PC-9 (cell line): ENCODE measurements at regions not wholly inside any gene's neighbourhood (a gene's known extent, or its start where the extent isn't known, plus 50 kb on each side); places are given as distances from the start of the nearest gene placed in this dataset.

Experiments used
- CTCF ChIP-seq: fragments of 200-600 bp; sonication (generic); conservative IDR thresholded peaks from 2 replicates; pipeline ENCODE4 v1.6.1; 2017; ENCODE audit warnings: mixed run types, antibody characterized with exemption, mild to moderate bottlenecking, moderate library complexity
- EZH2 ChIP-seq: fragments of 200-600 bp; sonication (generic); IDR thresholded peaks from 2 replicates; pipeline ENCODE4 v1.8.0; 2017; ENCODE audit warnings: antibody characterized with exemption, low read depth

- TF ChIP-seq EZH2 = no peak
- TF ChIP-seq CTCF = no peak
Observed at GRCh38 chr1:234943836-234944402, 184.7 kb downstream of the TOMM20 start.
